SK-N-SH (cell line): ENCODE measurements at regions not wholly inside any gene's neighbourhood (a gene's known extent, or its start where the extent isn't known, plus 50 kb on each side); places are given as distances from the start of the nearest gene placed in this dataset.

Experiments used
- CTCF ChIA-PET: fragments of 300-600, 350-600 bp; formaldehyde crosslinking; extraction: SDS; loops from one replicate; lab custom pipeline; 2021; lab: Yijun Ruan, JAX
- POLR2A ChIA-PET: fragments of 350-600 bp; sonication (Branson Sonifier 250); formaldehyde crosslinking; extraction: SDS; loops from one replicate; lab custom pipeline; 2020; ENCODE audit warnings: antibody characterized with exemption, inconsistent platforms; lab: Yijun Ruan, JAX
- DNase-seq: peaks from one replicate; pipeline ENCODE4 v3.0.0; 2012
- H2AFZ ChIP-seq: fragments of 200-600 bp; sonication (generic); 2 replicates; pipeline ENCODE4 v1.8.1; 2016; ENCODE audit warnings: antibody characterized with exemption, mild to moderate bottlenecking, low read depth
- H3F3A ChIP-seq: fragments of 200-600 bp; sonication (generic); replicated peaks from 2 replicates; pipeline ENCODE3; 2016; ENCODE audit warnings: antibody characterized with exemption, mild to moderate bottlenecking; ENCODE audit not compliant: insufficient read depth
- H3K27ac ChIP-seq, 2 experiments: fragments of 200-500 bp in 1 of 2; fragments of 200-600 bp in 1 of 2; sonication (Bioruptor generic) in 1 of 2; sonication (generic), shearing (Covaris generic) in 1 of 2; 2 replicates each; pipeline versions ENCODE4 v1.5.1 to v1.6.1; 2014 to 2016; ENCODE audit warnings: low read depth in 2 of 2, inconsistent platforms in 1 of 2, low read length in 1 of 2, mild to moderate bottlenecking in 1 of 2, mixed read lengths in 1 of 2
- H3K27me3 ChIP-seq: fragments of 200-600 bp; sonication (generic), shearing (Covaris generic); 2 replicates; pipeline ENCODE4 v1.6.1; 2016; ENCODE audit warnings: mixed run types; ENCODE audit not compliant: insufficient read depth
- H3K36me3 ChIP-seq, 2 experiments: fragments of 200-500 bp in 1 of 2; fragments of 200-600 bp in 1 of 2; sonication (Bioruptor generic) in 1 of 2; sonication (generic) in 1 of 2; replicated peaks in 1 of 2; 2 replicates each; pipeline versions ENCODE3 to v1.5.1; 2014 to 2016; ENCODE audit warnings: low read length in 1 of 2, mild to moderate bottlenecking in 1 of 2; ENCODE audit not compliant: insufficient read depth in 2 of 2, control insufficient read depth in 1 of 2
- H3K4me1 ChIP-seq, 2 experiments: fragments of 200-500 bp in 1 of 2; fragments of 200-600 bp in 1 of 2; sonication (Bioruptor generic) in 1 of 2; sonication (generic), shearing (Covaris generic) in 1 of 2; 2 replicates each; pipeline versions ENCODE4 v1.5.1 to v1.6.1; 2014 to 2016; ENCODE audit warnings: low read depth in 1 of 2, low read length in 1 of 2, mixed run types in 1 of 2; ENCODE audit not compliant: insufficient read depth in 2 of 2, control insufficient read depth in 1 of 2
- H3K4me2 ChIP-seq: fragments of 200-600 bp; sonication (generic), shearing (Covaris generic); 2 replicates; pipeline ENCODE4 v1.6.1; 2017; ENCODE audit warnings: mixed run types
- H3K4me3 ChIP-seq, 2 experiments: fragments of 200-500 bp in 1 of 2; fragments of 200-600 bp in 1 of 2; sonication (Bioruptor generic) in 1 of 2; sonication (generic), shearing (Covaris generic) in 1 of 2; 2 replicates each; pipeline versions ENCODE4 v1.5.1 to v1.8.1; 2014 to 2016; ENCODE audit warnings: low read depth in 2 of 2, inconsistent platforms in 1 of 2, low read length in 1 of 2, mild to moderate bottlenecking in 1 of 2, mixed read lengths in 1 of 2, moderate library complexity in 1 of 2
- H3K79me2 ChIP-seq: fragments of 200-600 bp; sonication (generic); 2 replicates; pipeline ENCODE4 v1.8.1; 2017; ENCODE audit warnings: mild to moderate bottlenecking; ENCODE audit not compliant: insufficient read depth
- H3K9ac ChIP-seq: fragments of 200-600 bp; sonication (generic); 2 replicates; pipeline ENCODE4 v1.6.1; 2017; ENCODE audit warnings: mixed run types
- H3K9me2 ChIP-seq: fragments of 200-600 bp; sonication (generic); 2 replicates; pipeline ENCODE4 v1.6.1; 2017; ENCODE audit warnings: mixed run types
- H3K9me3 ChIP-seq: fragments of 200-600 bp; sonication (generic); 2 replicates; pipeline ENCODE4 v1.6.1; 2017; ENCODE audit warnings: mixed run types, mild to moderate bottlenecking, moderate library complexity
- H4K20me1 ChIP-seq: fragments of 200-600 bp; sonication (generic); 2 replicates; pipeline ENCODE4 v1.6.1; 2017; ENCODE audit warnings: mild to moderate bottlenecking, mixed run types; ENCODE audit not compliant: insufficient read depth
- ELF1 ChIP-seq: IDR thresholded peaks from 2 replicates; pipeline ENCODE4 v1.4.0; 2012
- FOSL2 ChIP-seq: IDR thresholded peaks from 2 replicates; pipeline ENCODE4 v1.4.0; 2012; ENCODE audit warnings: low read depth, mild to moderate bottlenecking, moderate library complexity, borderline replicate concordance
- FOXJ3 ChIP-seq: sonication (generic); formaldehyde crosslinking; IDR thresholded peaks from 2 replicates; pipeline ENCODE4 v1.5.1; 2020; ENCODE audit warnings: mild to moderate bottlenecking, missing genetic modification reagents
- GABPA ChIP-seq: IDR thresholded peaks from 2 replicates; pipeline ENCODE4 v1.4.0; 2012; ENCODE audit warnings: low read depth, mild to moderate bottlenecking
- GATA2 ChIP-seq: sonication (generic); formaldehyde crosslinking; IDR thresholded peaks from 2 replicates; pipeline ENCODE4 v1.5.0; 2020; ENCODE audit warnings: mild to moderate bottlenecking, missing genetic modification reagents
- JUND ChIP-seq: IDR thresholded peaks from 2 replicates; pipeline ENCODE4 v1.4.0; 2012
- MEF2A ChIP-seq: IDR thresholded peaks from 2 replicates; pipeline ENCODE4 v1.4.0; 2012; ENCODE audit warnings: low read depth, borderline replicate concordance
- MXI1 ChIP-seq: IDR thresholded peaks from 2 replicates; pipeline ENCODE4 v1.6.1; 2012; ENCODE audit warnings: mild to moderate bottlenecking, low read depth, low read length, improper control_type of control experiment
- NFIC ChIP-seq: IDR thresholded peaks from 2 replicates; pipeline ENCODE4 v1.4.0; 2012; ENCODE audit warnings: borderline replicate concordance
- PBX3 ChIP-seq: IDR thresholded peaks from 2 replicates; pipeline ENCODE4; 2012
- POLR2AphosphoS5 ChIP-seq: IDR thresholded peaks from 2 replicates; pipeline ENCODE4 v1.6.1; 2012; ENCODE audit warnings: low read depth, low read length
- RAD21 ChIP-seq: IDR thresholded peaks from 2 replicates; pipeline ENCODE4 v1.6.1; 2012; ENCODE audit warnings: mild to moderate bottlenecking, low read length
- RCOR1 ChIP-seq: fragments of 150-350 bp; IDR thresholded peaks from 2 replicates; pipeline ENCODE4 v1.6.1; 2017; ENCODE audit warnings: antibody characterized with exemption, low read length
- RFX5 ChIP-seq: IDR thresholded peaks from 2 replicates; pipeline ENCODE4 v1.6.1; 2012; ENCODE audit warnings: mild to moderate bottlenecking, improper control_type of control experiment, low read length
- SMC3 ChIP-seq: IDR thresholded peaks from 2 replicates; pipeline ENCODE4 v1.6.1; 2012; ENCODE audit warnings: low read depth, low read length, improper control_type of control experiment
- TAF1 ChIP-seq: IDR thresholded peaks from 2 replicates; pipeline ENCODE4 v1.6.1; 2012; ENCODE audit warnings: low read depth, mild to moderate bottlenecking, low read length, moderate library complexity, borderline replicate concordance
- TCF12 ChIP-seq: IDR thresholded peaks from 2 replicates; pipeline ENCODE4 v1.4.0; 2012
- TEAD4 ChIP-seq: IDR thresholded peaks from 2 replicates; pipeline ENCODE4 v1.4.0; 2012; ENCODE audit warnings: mild to moderate bottlenecking, borderline replicate concordance; ENCODE audit not compliant: insufficient read depth
- WGBS: methylation state at CpG from one replicate; pipeline ENCODE4 v1.1.6; 2017; ENCODE audit warnings: low lambda C conversion rate; 5-methylcytosine and 5-hydroxymethylcytosine counted together
- TF ChIP-seq, protein P1 (sequence below): fragments of 150-350 bp; IDR thresholded peaks from 2 replicates; pipeline ENCODE4 v1.6.1; 2017; ENCODE audit warnings: antibody characterized with exemption, low read length, low read depth, borderline replicate concordance
- TF ChIP-seq, protein P2 (sequence below): fragments of 200-600 bp; sonication (generic); IDR thresholded peaks from 2 replicates; pipeline ENCODE4 v1.6.1; 2017; ENCODE audit warnings: antibody characterized with exemption, mild to moderate bottlenecking, moderate library complexity
- TF ChIP-seq, protein P3 (sequence below): fragments of 150-350 bp; IDR thresholded peaks from 2 replicates; pipeline ENCODE4 v1.6.1; 2016; ENCODE audit warnings: mild to moderate bottlenecking, low read depth, low read length

DNA sequence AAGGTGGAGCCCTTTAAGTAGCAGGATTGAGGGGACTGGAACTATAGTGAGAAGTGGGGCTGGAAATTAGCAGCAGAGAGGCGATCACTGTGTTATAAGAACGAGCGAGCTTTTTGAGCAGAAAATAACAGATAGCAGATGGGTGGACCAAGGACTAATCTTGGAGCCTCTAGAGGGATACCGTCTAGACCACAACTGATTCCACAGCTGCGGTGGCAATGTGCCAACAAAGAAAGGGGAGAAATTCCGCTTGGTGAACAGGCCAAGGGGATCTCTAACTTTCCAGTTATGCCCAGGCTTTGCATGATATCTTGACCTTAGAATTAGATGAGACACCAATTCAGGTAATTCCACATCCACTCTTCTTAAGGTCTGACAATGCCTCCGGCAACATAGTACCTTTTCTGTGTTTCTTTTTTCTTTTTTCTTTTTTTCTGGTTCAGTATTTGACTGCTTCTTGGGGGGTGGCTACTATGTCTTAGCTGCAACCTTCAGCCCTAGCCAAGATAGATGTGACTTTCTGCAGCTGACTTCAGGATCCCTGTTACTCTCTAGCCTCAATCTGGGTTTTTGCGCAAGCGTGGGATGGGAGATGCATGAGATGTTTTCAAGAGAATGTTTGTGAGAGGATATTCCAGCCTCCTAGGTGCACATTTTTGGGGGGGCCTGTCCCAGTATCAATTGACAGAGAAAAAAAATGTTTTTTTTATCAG is 143.4 kb upstream of the CPSF6 start:
- WGBS = 52% methylated on average over 9 of the region's 9 CpGs
- H3K4me3 ChIP-seq = no peak overlapping the region
- H3K4me2 ChIP-seq = peak overlapping the region; percentile 62; the same call in 1 of the 2 replicates
- H3K36me3 ChIP-seq = no peaks in the 10 kb centered on the region
- no peak overlapping the region for H3K9ac ChIP-seq
- DNase-seq = no peak
- peaks cover 32% of the 10 kb centered on the region for H3F3A ChIP-seq
- CTCF ChIA-PET = interaction anchor here (1.6 kb wide), 1 partner anchor 25 kb away, joined by 7 read pairs; no protein-coding TSS in a partner anchor
- H3K27ac ChIP-seq = peak overlapping the region in 1 of 2 experiments; percentile 89; a peak in 2 of 4 replicates
- H3K79me2 ChIP-seq = no peaks in the 10 kb centered on the region
- POLR2A ChIA-PET = no interaction called here
- H3K9me2 ChIP-seq = no peaks in the 10 kb centered on the region
- H4K20me1 ChIP-seq = no peaks in the 10 kb centered on the region
- peaks cover 3 to 17% of the 10 kb centered on the region in 2 experiments for H3K4me1 ChIP-seq
- no peak overlapping the region for H2AFZ ChIP-seq
- H3K9me3 ChIP-seq = no peaks in the 10 kb centered on the region
- no peaks in the 10 kb centered on the region for H3K27me3 ChIP-seq
- TF ChIP-seq GABPA (no peak), MXI1 (no peak), NFIC (peak; percentile 51), FOSL2 (no peak), JUND (no peak)

DNA sequence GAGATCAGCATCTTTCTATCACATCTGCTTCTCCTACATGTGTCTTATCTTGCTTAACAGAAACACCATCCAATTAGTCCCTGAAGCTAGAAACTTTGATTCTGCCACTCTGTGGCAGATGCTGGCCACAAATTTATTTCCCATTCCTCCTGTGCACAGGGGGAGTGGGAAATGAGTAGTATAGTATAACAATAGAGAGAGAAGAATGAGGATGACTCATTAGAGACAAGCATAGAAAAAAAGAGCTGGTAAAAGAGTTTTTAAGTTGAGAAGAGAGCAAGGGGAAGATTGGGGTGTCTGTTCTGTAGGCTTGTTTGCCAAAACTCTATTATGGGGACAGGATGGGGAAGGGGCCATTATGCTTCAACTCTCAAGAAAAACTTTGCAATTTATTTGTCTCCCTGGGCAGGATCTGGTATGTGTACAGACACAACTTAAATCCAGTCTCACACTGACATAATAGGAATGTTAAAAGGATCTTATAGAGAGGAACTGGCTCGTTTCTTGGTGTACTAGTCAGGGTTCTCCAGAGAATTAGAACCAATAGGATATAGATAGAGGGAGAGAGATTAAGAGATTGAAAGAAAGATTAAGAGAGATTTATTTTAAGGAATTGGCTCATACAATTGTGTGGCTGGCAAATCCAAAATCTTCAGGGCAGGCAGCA is 142.6 kb upstream of the CPSF6 start:
- DNase-seq = no peak
- Histone ChIP-seq H3K4me1 (peaks cover 3 to 17% of the 10 kb centered on the region in 2 experiments), H3F3A (peaks cover 32% of the 10 kb centered on the region), H3K9me3 (no peaks in the 10 kb centered on the region), H3K9ac (peak overlapping the region; percentile 10; the same call in 1 of the 2 replicates), H3K9me2 (no peaks in the 10 kb centered on the region), H4K20me1 (no peaks in the 10 kb centered on the region), H3K79me2 (no peaks in the 10 kb centered on the region), H3K4me3 (peak overlapping the region in 1 of 2 experiments; percentile 16; a peak in 1 of 4 replicates), H2AFZ (peak overlapping the region; percentile 75; the same call in 1 of the 2 replicates), H3K27ac (peak overlapping the region in 1 of 2 experiments; percentile 89; a peak in 3 of 4 replicates), H3K4me2 (peak overlapping the region; percentile 62), H3K36me3 (no peaks in the 10 kb centered on the region), H3K27me3 (no peaks in the 10 kb centered on the region)
- peak; percentile 39 for TF ChIP-seq TCF12
- no peak for TF ChIP-seq RCOR1
- no peak for TF ChIP-seq SMC3
- TF ChIP-seq TAF1 = no peak
- TF ChIP-seq MEF2A = no peak
- TF ChIP-seq ELF1 = no peak
- TF ChIP-seq, protein P1, sequence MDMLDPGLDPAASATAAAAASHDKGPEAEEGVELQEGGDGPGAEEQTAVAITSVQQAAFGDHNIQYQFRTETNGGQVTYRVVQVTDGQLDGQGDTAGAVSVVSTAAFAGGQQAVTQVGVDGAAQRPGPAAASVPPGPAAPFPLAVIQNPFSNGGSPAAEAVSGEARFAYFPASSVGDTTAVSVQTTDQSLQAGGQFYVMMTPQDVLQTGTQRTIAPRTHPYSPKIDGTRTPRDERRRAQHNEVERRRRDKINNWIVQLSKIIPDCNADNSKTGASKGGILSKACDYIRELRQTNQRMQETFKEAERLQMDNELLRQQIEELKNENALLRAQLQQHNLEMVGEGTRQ = no peak
- TF ChIP-seq RFX5 = no peak
- no peak for TF ChIP-seq POLR2AphosphoS5
- TF ChIP-seq FOSL2 = peak; percentile 61; the same call in 1 of the 2 replicates
- no peak for TF ChIP-seq RAD21
- TF ChIP-seq, protein P2, sequence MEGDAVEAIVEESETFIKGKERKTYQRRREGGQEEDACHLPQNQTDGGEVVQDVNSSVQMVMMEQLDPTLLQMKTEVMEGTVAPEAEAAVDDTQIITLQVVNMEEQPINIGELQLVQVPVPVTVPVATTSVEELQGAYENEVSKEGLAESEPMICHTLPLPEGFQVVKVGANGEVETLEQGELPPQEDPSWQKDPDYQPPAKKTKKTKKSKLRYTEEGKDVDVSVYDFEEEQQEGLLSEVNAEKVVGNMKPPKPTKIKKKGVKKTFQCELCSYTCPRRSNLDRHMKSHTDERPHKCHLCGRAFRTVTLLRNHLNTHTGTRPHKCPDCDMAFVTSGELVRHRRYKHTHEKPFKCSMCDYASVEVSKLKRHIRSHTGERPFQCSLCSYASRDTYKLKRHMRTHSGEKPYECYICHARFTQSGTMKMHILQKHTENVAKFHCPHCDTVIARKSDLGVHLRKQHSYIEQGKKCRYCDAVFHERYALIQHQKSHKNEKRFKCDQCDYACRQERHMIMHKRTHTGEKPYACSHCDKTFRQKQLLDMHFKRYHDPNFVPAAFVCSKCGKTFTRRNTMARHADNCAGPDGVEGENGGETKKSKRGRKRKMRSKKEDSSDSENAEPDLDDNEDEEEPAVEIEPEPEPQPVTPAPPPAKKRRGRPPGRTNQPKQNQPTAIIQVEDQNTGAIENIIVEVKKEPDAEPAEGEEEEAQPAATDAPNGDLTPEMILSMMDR = no peak; the same call in 1 of the 2 replicates
- TF ChIP-seq JUND = peak; percentile 51
- peak; percentile 37; the same call in 1 of the 2 replicates for TF ChIP-seq PBX3
- TF ChIP-seq FOXJ3 (CRISPR knock-in tag) = no peak
- no peak for TF ChIP-seq TEAD4
- TF ChIP-seq GATA2 = no peak
- TF ChIP-seq, protein P3, sequence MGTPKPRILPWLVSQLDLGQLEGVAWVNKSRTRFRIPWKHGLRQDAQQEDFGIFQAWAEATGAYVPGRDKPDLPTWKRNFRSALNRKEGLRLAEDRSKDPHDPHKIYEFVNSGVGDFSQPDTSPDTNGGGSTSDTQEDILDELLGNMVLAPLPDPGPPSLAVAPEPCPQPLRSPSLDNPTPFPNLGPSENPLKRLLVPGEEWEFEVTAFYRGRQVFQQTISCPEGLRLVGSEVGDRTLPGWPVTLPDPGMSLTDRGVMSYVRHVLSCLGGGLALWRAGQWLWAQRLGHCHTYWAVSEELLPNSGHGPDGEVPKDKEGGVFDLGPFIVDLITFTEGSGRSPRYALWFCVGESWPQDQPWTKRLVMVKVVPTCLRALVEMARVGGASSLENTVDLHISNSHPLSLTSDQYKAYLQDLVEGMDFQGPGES = no peak
- TF ChIP-seq NFIC = no peak
- 3% methylated on average over 1 of the region's 1 CpG for WGBS
- ChIA-PET POLR2A (no interaction called here), CTCF (no interaction called here)
